Neural cell (in vitro differentiated cells): ENCODE measurements at regions not wholly inside any gene's neighbourhood (a gene's known extent, or its start where the extent isn't known, plus 50 kb on each side); places are given as distances from the start of the nearest gene placed in this dataset.
"Not testable (repeated sequence)": the region's sequence is repeated elsewhere in the genome, so short reads cannot be mapped to it uniquely, and the experiment has no call there.

Source experiments
- CTCF ChIP-seq: fragments of 450-650 bp; IDR thresholded peaks from 2 replicates; pipeline ENCODE4 v1.5.1; 2014; ENCODE audit warnings: antibody characterized with exemption, mild to moderate bottlenecking, moderate library complexity; ENCODE audit not compliant: poor library complexity, severe bottlenecking
- EP300 ChIP-seq: fragments of 450-650 bp; conservative IDR thresholded peaks from 2 replicates; pipeline ENCODE4 v1.6.1; 2014; ENCODE audit warnings: antibody characterized with exemption, mild to moderate bottlenecking, moderate library complexity; ENCODE audit not compliant: poor library complexity, severe bottlenecking
- EZH2 ChIP-seq: fragments of 200-600, 300-800 bp; shearing (Covaris generic), sonication (generic); IDR thresholded peaks from 2 replicates; pipeline ENCODE4 v1.6.1; 2014; ENCODE audit warnings: antibody characterized with exemption, low read length, borderline replicate concordance, mild to moderate bottlenecking; ENCODE audit not compliant: insufficient read depth, poor library complexity, severe bottlenecking
- POLR2AphosphoS5 ChIP-seq: IDR thresholded peaks from 2 replicates; pipeline ENCODE4 v1.6.1; 2012
- RAD21 ChIP-seq: fragments of 450-650 bp; conservative IDR thresholded peaks from 2 replicates; pipeline ENCODE4 v1.6.1; 2014; ENCODE audit warnings: antibody characterized with exemption, mild to moderate bottlenecking, moderate library complexity
- SMC3 ChIP-seq: fragments of 450-650 bp; conservative IDR thresholded peaks from 2 replicates; pipeline ENCODE4 v1.6.1; 2014; ENCODE audit warnings: antibody characterized with exemption, mild to moderate bottlenecking, moderate library complexity; ENCODE audit not compliant: poor library complexity
- TAF1 ChIP-seq: IDR thresholded peaks from 2 replicates; pipeline ENCODE4 v1.6.1; 2012; ENCODE audit warnings: low read depth
- TF ChIP-seq, protein P1 (sequence below): IDR thresholded peaks from 2 replicates; pipeline ENCODE4 v1.6.1; 2012; ENCODE audit warnings: borderline replicate concordance

GRCh38 chr9:61412738-61413137 is 222.9 kb downstream of the SPATA31A7 start:
- not testable (repeated sequence) for TF ChIP-seq POLR2AphosphoS5, SMC3, CTCF, EZH2, EP300, TAF1, RAD21
- TF ChIP-seq, protein P1, sequence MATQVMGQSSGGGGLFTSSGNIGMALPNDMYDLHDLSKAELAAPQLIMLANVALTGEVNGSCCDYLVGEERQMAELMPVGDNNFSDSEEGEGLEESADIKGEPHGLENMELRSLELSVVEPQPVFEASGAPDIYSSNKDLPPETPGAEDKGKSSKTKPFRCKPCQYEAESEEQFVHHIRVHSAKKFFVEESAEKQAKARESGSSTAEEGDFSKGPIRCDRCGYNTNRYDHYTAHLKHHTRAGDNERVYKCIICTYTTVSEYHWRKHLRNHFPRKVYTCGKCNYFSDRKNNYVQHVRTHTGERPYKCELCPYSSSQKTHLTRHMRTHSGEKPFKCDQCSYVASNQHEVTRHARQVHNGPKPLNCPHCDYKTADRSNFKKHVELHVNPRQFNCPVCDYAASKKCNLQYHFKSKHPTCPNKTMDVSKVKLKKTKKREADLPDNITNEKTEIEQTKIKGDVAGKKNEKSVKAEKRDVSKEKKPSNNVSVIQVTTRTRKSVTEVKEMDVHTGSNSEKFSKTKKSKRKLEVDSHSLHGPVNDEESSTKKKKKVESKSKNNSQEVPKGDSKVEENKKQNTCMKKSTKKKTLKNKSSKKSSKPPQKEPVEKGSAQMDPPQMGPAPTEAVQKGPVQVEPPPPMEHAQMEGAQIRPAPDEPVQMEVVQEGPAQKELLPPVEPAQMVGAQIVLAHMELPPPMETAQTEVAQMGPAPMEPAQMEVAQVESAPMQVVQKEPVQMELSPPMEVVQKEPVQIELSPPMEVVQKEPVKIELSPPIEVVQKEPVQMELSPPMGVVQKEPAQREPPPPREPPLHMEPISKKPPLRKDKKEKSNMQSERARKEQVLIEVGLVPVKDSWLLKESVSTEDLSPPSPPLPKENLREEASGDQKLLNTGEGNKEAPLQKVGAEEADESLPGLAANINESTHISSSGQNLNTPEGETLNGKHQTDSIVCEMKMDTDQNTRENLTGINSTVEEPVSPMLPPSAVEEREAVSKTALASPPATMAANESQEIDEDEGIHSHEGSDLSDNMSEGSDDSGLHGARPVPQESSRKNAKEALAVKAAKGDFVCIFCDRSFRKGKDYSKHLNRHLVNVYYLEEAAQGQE = not testable (repeated sequence)
